Adrenal gland (tissue), 5 donors: ENCODE measurements at regions not wholly inside any gene's neighbourhood (a gene's known extent, or its start where the extent isn't known, plus 50 kb on each side); places are given as distances from the start of the nearest gene placed in this dataset.

Experiments
- CTCF ChIP-seq, 6 experiments: fragments of 450-650 bp in 4 of 6; fragments of 200-600 bp in 2 of 6; sonication (generic) in 1 of 6; IDR thresholded peaks; 1 replicate in 5 of 6; 2 replicates in 1 of 6; pipeline versions ENCODE4 v1.5.1 to v1.8.0; 2016 to 2021; ENCODE audit warnings: antibody characterized with exemption in 6 of 6, mild to moderate bottlenecking in 2 of 6, moderate library complexity in 1 of 6
- POLR2A ChIP-seq, 2 donors: fragments of 450-650 bp; IDR thresholded peaks; one replicate each; pipeline ENCODE4 v1.6.1; 2017; ENCODE audit warnings: antibody characterized with exemption in 2 of 2, mild to moderate bottlenecking in 2 of 2, moderate library complexity in 1 of 2
- donor health status: DM: no; HTN: no; CAD: no.

DNA sequence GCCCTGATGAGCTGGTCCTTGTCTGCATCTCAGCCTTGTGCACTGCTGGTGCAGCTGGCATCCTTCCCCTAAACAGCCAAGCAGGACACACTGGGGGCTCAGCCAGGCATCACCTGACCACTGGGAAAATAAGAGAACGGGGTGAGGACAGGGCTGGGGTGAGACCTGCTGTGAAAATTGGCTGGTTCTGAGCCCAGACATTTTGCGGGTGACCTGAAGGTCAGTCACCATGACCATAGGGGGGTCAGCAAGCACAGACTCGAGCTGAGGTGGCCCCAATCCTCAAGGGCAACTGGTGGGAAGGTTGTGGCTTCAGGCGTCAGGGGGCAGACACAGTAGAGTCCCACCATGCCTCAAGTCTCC lies 144.9 kb upstream of the TWIST2 start:
- no peak for TF ChIP-seq CTCF (IDR thresholded peaks at IDR 0.05)
- TF ChIP-seq POLR2A (IDR thresholded peaks at IDR 0.05): no peak
